ENCODE measurements at regions not wholly inside any gene's neighbourhood (a gene's known extent, or its start where the extent isn't known, plus 50 kb on each side); places are given as distances from the start of the nearest gene placed in this dataset.

DNA sequence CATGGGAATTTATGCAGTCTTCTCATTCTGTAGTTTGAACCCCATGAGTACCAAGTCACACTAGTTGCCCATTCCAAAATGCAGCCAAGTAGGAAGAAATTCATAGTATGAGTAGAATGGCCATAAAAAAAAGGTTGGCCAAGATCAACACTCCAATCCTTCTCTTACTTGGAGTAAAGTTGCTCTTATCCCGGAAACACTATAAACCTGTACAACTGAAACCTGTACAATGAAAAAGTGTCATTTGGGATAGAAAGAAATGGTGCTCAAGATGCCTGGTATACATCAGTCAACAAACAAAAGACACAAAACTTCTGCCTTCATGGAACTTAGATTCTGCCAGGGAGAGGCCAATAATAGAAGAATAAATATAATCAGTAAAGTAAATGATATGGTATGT, 325.0 kb downstream of the NFIB start:
- DNase-seq, result no peak

DNA sequence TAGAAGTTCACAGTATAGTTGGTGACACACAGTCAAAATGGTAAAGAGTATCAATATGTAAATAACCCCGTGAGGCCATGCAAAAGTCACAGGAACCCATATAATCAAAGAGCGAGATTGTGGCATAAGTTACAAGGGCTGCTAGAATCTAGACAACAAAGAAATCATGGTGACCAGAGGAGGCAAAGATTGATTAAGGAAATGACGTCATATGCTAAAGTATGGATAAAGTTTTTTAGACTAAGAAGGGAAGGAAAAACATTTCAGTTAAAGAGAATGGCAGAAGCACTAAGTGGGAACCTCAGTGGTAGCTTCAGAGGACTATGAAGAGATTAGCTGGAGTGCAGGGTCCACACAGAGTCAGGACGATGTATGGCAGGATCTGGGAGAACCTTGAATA, 330.3 kb downstream of the NFIB start:
- DNase-seq, result no peak

DNA sequence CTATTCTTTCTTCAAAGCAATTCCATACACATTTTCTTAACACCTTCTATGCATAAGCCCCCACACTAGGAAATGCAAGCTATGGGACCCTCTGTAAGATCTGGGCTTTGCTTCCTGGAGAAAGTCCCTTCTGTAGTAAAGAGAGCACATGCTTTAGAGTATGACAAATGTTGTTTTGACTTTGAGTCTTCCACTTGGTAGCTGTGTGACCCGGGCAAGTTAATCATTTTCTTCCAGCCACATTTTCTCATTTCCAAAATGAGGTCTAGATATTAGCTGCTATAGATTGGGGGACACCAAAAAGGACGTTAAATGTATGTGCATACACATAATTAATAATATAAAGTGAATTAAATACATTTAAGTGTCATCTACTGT, 334.0 kb downstream of the NFIB start:
- no peak for DNase-seq

DNA sequence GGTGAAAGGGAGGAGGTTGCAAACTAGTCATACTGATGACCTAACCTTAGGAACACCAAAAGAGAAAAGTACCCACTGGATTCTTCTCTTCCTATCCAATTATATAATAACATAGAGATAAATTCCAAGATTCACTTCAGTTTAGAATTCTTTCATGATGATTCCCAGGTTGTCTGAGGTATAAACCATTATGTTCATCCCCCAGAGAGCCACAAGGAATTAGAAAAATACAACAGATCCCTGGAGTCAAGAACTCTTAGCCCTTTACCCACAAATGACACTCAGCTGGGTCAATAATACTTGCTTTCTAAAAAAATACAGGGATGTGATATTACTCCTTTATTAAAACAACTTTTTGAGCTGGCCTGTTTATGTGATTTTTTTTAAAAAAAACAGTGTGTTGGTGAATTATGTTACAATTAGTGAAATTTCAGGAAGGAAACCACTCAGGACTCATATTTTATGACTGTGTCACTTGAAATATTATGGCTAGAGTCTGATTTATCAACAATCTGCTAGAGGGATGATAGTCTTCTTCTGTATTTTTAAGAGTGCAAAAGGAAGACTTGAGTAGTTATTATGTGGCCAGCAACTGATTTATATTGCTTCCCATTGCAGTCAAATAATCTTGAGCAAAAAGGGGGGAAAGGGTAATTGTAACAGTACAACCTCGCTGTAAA, 338.2 kb downstream of the NFIB start:
- no peak for DNase-seq

DNA sequence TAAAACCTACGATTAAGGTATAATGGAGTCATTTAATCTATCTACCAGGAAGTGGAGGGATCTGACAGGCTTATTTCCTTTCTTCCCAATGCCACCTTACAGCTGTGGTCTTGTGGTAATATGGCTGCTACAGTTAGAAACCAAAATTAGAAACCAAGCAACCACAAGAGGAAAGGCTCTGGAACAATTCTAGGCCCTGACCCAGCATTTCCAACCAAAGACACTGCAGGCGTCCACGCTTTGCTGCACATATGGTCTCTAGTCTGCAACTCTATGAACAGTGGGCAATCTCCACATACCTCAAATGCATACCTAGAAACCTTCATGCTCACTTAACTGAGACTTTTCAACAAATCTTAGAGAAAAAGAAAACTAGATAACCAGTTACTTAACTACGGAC, 339.1 kb downstream of the NFIB start:
- no peak for DNase-seq

DNA sequence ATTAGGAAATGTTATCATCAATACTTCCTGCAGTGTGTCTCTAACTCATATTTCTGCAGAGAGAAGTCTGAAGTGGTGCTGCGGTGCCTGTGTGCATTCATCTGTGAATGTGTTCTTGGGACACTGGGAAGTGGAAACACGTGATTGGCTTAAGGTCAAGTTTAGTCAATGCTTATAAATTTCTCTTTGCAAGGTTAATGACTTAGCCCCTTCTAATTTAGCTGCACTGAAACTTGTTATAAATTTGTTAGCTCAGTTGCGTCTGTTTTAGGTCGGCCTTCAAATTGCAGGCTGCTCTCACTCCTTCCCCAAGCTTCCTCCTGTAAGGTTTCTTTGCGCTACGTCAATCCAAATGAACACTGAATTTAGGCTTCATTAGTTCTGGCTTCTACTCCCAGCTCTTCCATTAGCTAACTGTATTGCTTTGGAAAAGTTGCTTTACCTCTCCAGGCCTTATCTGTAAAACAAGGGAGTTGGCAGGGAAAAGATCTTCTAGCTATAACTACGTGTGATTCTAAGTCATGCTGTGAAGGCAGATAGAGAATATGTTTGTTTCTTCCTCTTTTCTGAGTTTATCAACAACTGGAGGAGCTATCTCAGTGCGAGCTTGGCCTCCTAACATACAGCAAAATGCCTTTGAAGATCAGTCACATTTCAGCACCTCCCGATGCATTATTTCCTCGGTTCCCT, 341.8 kb downstream of the NFIB start:
- DNase-seq, result no peak

DNA sequence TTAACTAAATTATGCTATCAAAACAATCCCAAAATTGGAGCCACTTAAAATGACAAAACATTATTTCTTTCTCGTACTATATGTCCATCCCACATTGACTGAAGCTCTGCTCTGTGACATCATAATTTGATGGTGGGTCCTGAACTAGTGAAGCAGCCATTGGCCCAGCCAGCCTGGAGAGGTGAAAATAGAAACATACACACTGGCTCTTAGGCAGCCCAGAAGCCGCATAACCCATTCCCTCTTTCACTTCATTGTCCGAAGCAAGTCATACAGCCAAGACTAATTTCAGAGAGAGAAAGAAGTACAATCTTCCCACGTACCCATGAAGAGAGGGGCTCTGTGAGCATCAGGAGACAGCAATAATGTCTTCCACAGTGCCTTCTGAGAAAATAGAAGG, 342.5 kb downstream of the NFIB start:
- DNase-seq, result no peak

DNA sequence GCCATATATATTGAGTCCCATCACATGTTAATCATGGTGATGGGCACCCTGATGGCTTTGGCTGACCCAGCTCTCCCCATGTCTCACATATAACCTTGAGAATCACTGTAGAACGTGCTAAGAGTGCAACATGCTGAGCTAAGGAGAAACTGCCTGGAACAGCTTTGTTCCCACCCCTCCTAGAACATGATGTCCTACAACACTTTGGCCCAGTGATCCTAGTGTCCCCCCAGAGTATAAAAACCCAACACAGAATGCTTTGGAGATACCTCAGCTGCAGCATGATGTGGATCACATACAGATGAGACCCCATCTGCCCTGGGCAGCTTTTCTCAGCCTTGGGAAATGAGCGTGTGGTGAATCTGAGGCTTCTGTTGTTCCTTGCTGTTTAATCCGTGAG, 343.5 kb downstream of the NFIB start:
- DNase-seq, result no peak

DNA sequence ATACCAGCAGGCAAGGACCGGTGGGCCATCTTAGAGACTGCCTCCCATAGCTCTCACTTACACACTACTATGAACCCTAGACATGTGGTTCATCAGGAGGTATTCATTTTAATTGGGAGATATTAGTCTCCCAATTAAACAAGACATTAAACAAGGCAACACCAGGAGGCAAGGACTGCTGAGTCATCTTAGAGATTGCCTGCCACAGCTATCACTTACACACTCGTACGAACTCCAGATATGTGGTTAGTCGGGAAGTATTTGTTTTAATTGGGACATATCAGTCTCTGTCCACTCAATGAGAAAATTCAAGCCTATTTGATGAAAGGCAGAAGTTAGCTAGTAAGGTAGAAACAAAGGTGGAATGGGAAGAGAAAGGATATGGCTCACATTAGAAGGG, 343.9 kb downstream of the NFIB start:
- DNase-seq, result no peak

DNA sequence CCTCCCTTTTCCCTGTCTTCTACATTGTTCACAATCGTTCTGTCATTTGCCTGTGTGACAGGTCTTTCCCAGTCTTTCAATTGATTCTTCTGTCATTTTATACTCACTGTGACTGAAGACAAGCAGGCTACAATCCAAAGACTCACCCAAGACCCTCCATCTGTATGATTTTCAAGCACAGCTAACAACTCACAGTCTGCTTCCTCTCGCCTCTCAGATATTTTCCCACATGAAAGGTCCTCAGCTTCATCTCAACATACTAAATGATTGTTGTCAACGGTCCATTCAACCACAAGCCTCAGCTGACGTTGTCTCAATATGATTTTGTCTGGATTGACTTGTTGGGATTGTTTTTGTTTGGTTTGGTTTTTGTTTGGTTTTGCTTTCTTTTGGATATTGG, 346.5 kb downstream of the NFIB start:
- DNase-seq, result no peak

DNA sequence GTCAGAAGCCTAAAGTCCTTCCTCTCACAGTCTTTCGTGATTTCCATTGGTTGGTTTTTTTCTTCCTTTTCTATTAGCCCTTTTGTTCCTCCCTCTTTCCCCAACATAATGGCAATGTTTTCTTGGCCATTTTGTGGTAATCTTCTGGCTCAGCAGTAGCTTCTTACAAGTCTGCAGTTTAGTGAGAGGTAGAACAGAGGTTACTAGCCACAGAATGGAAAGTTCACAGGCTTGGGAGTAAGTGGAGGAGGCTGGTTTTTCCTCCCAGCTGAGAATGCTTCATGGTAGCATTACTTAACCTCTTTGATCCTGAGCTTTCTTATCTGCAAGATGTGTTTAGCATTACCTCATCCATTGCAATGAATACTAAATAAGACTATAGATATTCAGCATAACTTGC, 346.9 kb downstream of the NFIB start:
- no peak for DNase-seq

DNA sequence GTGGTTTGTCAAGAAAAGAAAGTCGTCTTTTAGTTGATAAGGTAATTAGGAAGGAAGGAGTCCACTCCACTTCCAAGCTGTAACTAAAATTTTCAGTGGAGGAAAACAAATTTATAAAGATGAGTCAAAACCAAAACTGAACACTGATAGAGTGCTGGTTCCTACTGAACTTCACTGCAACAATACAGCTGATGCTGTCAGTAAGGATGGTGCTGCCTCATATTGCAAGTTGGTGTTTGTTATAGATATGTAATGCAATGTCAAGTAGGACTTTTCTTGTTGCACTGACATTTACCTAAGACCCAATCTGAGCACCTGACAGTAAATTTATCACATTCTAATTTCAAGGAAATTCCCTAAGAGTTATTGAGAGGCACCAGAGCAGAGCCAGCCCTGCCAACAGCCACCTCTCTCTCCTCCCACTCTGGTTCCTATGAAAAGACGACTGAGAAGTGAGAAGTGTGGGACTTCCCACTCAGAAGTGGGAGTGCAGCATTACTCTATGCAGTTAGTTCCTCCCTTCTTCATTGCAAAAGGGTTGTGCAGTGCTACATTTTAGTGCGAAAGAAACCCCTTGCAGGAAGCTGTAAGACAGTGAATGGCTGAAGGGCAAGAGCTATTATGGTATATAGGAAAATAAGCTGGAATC, 350.8 kb downstream of the NFIB start:
- DNase-seq, result no peak

DNA sequence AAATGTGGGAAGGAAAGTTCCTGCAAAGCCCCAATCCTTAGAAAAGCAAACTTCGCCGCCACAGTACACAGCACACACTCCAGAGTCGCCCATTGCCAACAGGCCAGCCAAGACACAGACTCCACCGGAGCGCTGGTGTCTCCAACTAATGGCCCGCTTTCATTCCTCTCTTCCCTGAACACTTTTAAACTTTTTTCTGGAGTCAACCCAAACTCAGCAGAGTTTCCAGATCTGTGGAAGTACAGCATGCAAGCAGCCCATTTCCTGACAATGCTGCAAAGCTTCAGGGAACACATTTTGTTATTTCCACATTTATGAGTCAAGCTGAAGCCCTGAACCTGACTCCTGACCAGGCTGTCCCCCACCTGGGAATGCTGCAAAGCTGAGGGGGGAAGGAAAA, 351.9 kb downstream of the NFIB start:
- no peak for DNase-seq

DNA sequence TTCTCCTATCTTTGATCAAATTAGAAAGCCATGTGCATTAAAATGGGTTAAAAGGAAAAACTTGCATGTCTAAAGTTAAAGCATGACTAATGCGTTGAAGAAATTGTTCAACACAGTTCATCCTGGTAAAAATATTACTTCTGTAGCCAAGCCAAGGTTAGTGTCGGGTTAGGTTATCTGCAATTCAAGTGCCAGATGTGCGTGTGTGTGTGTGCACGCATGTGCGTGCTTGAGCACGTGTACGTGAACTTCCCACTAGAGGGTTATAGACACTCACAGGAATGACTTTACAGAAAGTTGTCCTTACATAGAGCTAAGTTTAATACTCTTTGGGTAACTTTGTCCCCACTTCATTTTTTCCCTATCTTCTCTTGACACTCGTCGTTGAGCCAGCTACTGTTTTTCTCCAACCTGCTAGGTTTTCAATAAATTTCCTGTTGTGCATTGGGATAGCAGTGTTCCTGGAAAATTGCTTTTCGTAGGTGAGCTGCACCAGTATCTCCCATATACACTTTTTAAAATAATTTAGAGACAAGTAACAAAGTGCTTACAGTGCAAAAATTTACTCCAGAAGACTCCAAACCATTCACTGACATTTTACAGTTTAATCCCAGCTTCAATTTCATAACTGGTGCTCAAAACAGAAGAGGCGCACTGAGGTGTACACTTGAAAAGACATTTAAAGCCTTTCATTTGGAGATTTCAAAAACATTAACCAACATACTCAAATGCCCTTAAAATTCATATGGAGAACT, 353.8 kb downstream of the NFIB start:
- DNase-seq, result no peak

DNA sequence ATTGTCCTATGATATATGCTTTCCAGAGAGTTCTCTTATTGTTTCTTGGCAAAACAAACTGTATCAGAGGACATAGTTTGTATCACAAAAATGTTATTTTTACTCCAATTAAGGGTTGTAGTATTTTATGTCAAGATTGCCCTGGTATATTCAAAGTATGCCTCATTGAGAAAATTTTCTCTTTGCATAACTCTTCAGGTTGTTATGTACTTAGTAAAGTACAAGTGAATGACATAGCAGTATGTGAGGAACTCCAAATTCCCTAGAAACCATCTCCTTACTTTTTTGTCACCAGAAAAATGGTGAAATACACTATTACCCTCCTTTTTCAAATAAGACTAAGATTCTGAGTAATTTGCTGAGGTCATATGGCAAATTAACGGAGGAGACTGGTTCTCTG, 355.3 kb downstream of the NFIB start:
- DNase-seq, result no peak

DNA sequence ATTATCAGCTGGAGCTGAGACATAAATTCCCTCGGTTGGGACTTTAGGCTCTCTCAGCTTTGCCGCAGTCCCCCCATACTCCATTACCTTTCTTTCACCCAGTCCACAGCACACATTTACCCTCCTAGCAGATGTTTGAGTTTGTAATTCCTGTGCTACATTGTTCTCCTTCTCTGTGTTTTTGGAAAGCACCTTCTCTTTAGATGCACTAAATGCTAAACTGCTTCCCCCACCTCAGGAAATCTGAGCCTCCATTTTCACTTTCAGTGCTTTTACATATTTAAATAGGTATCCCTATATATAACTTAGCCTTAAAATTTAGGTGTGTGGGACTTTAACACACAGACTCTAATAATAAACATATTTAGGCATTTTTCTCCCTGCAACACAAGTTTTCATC, 356.9 kb downstream of the NFIB start:
- no peak for DNase-seq

DNA sequence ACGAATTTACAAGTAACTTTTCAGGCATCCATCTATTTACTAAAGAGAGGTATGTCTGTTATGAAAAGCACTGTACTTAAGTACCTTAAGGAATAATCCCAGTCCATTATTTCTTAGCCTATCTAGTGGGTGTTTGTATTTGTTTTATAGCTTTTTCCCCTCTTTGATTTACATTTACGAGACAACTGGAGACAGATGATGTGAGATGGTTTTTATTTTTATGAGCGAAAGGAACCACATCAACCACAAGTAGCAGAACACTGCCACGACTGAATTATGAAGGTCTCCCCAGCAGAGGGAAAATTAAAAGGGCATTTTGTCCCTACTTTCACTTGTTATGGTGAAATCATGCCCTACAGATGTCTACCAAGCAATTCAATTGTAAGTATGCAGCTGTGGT, 357.8 kb downstream of the NFIB start:
- DNase-seq, result no peak

DNA sequence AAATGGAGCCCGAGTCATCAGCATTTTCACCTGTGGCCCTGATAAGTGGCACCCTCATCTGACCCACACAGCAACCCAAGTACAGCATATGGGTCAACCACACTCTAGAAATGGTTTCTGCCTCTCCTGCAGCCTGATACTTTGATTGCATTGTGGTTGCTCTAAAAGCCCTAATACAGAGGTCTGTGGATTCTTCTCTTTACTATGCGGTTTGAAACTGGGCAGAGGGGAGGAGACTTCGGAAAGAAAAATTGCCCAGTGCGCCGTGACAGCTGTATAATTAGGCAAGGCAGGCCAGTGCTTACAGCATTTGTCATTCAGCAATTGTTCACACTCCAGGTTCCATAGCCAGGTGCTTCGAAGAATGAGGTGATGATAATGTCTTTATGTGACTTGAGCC, 361.0 kb downstream of the NFIB start:
- DNase-seq, result no peak

DNA sequence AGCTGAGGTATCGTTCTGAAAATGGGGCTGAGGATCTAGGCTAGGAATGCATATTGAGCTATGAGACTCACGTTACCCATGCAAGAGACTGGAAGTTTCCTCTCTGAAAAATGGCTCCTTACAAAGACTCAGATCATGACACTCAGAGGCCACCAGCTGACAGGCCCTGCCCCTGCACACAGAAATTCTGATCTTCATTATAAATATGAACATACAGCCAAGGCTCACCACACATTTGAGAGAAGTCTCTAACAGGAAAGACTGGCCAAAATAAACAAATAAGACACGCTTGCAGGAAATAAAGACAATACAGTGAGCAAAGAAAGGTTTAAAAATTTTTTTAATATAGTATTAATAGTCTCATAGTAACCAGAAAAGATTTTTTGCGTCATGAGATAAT, 365.9 kb downstream of the NFIB start:
- DNase-seq, result no peak

DNA sequence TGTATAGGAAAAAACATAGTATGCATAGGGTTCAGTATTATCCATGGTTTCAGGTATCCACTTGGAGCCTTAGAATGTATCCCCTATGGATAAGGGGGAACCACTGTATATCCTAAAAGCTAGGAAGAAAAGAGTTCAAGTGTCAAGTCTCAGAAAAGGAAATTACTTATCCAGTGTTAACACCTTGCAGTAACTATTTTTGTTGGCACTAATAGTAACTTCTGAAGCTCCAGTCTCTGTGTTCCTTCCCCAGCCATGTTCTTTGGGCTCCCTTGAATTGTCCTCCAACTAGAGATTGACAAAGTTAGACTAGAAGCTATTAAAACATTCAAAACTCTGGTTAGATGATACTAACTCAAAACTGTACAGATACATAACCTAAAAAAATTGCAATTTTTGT, 370.8 kb downstream of the NFIB start:
- DNase-seq, result no peak

DNA sequence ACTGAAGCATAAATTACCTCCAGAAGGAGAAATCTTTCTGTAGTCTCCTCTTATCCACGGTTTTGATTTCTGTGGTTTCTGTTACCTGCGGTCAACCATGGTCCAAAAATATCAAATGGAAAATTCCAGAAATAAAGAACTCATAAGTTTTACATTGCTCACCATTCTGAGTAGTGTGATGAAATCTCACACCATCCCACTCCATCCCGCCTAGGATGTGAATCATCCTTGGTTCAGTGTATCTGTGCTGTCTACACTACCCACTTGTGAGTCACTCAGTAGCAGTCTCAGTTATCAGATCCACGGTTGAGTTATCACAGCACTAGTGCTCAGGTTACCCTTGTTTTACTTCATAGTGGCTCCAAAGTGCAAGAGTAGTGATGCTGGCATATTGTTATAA, 371.2 kb downstream of the NFIB start:
- DNase-seq, result no peak

DNA sequence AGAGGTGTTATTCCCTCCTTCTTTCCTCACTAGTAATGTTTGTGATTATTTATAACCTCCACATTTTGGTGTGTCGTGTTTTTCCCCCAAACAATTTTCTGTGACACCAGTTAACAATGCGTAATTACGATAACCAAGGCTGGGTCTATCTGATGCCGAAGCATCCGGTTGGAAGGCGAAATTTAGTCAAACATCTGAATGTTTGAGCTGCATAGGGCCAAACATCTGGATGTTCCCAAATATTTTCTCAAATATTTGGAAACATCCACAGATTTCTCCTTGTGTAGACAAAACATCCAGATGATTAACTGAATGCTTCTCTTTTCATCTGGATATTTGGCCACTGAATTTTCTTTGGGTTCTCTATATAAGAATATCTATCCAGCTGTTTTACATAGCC, 371.7 kb downstream of the NFIB start:
- no peak for DNase-seq

DNA sequence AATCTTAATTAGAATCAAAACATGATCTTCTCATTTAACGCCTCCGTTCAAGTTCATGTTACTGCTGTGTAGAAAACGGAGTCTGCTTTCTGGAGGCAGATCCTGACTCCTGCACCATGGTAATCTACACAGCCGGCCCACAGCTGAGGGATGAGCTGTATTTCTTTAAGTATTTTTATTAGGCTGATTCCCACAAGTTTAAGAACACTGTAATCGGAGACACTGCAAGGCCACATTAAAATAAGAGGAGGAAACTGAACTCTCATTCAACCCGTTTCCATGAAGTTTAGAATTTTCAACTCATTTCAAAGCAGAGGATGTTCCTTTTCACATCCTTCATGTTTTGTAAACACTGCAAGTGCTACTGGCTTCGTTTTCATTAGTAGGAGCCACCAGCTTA, 372.2 kb downstream of the NFIB start:
- DNase-seq, result no peak

Data from CD4-positive, alpha-beta T cell treated with Interferon alpha-2 for 1 hour (primary cell).